ENCODE measurements at regions not wholly inside any gene's neighbourhood (a gene's known extent, or its start where the extent isn't known, plus 50 kb on each side); places are given as distances from the start of the nearest gene placed in this dataset.

DNA sequence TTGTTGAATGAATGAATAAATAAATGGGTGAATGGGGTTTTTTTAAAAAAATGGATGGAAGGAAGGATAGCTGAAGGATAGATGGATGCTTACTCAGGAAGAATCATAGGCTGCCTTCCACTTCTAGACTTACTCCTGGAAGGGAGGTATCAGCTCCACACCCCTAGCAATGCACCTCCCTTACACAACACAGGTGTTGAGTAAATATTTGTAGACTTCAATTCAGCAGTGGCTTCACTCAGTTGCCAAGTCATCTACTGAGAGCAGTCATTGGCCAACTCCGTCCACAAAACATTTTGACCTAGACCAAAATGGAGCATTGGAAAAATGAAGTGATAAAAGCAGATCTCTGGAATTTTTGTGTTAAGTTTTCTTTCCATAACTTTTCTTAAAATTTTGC is 65.5 kb upstream of the ST8SIA2 start:
- Histone ChIP-seq H3K27me3 (ENCODE audit: control insufficient read depth, insufficient read depth, low read length) (no peaks in the 10 kb centered on the region), H3K4me1 (ENCODE audit: control insufficient read depth in 2 of 3, insufficient read depth in 2 of 3, low read depth in 1 of 3, low read length in 3 of 3) (no peaks in the 10 kb centered on the region), H3K9me3 (ENCODE audit: control insufficient read depth in 2 of 3, insufficient read depth in 1 of 3, low read length in 3 of 3) (peaks cover 0 to 7% (median 0%) of the 10 kb centered on the region in 3 donors), H3K27ac (ENCODE audit: low read depth in 2 of 2, low read length in 2 of 2) (no peak overlapping the region), H3K36me3 (ENCODE audit: control insufficient read depth in 2 of 3, insufficient read depth in 3 of 3, low read length in 3 of 3) (no peaks in the 10 kb centered on the region), H3K4me3 (ENCODE audit: low read length in 3 of 3) (no peak overlapping the region), H3K9ac (ENCODE audit: low read length in 3 of 3) (no peak overlapping the region)
- DNase-seq (no peak), FAIRE-seq (no peak)
- TF ChIP-seq, protein P1, sequence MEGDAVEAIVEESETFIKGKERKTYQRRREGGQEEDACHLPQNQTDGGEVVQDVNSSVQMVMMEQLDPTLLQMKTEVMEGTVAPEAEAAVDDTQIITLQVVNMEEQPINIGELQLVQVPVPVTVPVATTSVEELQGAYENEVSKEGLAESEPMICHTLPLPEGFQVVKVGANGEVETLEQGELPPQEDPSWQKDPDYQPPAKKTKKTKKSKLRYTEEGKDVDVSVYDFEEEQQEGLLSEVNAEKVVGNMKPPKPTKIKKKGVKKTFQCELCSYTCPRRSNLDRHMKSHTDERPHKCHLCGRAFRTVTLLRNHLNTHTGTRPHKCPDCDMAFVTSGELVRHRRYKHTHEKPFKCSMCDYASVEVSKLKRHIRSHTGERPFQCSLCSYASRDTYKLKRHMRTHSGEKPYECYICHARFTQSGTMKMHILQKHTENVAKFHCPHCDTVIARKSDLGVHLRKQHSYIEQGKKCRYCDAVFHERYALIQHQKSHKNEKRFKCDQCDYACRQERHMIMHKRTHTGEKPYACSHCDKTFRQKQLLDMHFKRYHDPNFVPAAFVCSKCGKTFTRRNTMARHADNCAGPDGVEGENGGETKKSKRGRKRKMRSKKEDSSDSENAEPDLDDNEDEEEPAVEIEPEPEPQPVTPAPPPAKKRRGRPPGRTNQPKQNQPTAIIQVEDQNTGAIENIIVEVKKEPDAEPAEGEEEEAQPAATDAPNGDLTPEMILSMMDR (IDR thresholded peaks at IDR 0.05; ENCODE audit: borderline replicate concordance, extremely low read depth, insufficient read depth), result no peak
- intact Hi-C loops (cut with DNase I), result no loop called here

DNA sequence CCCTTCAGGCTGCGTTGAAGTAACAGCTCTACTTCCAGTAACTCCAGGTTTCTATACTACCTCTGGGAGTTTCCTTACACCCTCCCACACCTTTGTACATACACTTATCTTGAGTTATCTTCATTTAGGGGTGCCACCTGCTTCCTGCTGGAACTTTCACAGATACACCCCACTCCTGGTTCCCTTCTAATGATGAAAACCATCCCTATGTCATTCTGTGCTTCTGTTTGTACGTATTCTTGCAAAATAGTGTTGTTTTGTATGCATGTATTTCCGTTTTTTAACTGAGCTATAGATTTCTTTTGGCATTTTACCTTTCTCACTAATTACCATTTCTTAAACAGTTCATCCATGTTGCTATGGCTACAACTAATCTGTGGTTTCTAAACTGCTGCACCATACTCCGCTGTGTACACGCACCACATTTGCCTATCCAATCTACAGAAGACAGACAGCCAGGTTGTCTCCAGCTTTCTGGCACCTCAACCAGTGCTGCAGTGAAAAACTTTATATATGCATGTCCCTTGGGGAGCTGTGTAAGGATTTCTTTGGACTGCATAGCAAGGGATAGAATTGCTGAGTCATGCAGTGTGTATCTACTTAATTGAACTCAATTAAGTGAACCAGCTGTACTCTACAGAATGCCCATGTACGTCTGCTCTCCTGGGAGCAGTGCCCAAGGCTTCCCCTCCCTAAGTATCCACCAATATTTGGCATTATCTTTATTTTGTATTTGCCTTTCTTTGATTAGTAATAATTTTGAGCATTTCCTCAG is 61.4 kb upstream of the ST8SIA2 start:
- Histone ChIP-seq H3K27ac (ENCODE audit: low read depth in 2 of 2, low read length in 2 of 2) (no peak overlapping the region), H3K9ac (ENCODE audit: low read length in 3 of 3) (no peak overlapping the region), H3K9me3 (ENCODE audit: control insufficient read depth in 2 of 3, insufficient read depth in 1 of 3, low read length in 3 of 3) (peaks cover 0 to 7% (median 0%) of the 10 kb centered on the region in 3 donors), H3K27me3 (ENCODE audit: control insufficient read depth, insufficient read depth, low read length) (no peaks in the 10 kb centered on the region), H3K4me3 (ENCODE audit: low read length in 3 of 3) (no peak overlapping the region), H3K36me3 (ENCODE audit: control insufficient read depth in 2 of 3, insufficient read depth in 3 of 3, low read length in 3 of 3) (no peaks in the 10 kb centered on the region), H3K4me1 (ENCODE audit: control insufficient read depth in 2 of 3, insufficient read depth in 2 of 3, low read depth in 1 of 3, low read length in 3 of 3) (no peaks in the 10 kb centered on the region)
- TF ChIP-seq, protein P1 (IDR thresholded peaks at IDR 0.05; ENCODE audit: borderline replicate concordance, extremely low read depth, insufficient read depth), result no peak
- FAIRE-seq (no peak), DNase-seq (no peak)
- intact Hi-C loops (cut with DNase I), result no loop called here

DNA sequence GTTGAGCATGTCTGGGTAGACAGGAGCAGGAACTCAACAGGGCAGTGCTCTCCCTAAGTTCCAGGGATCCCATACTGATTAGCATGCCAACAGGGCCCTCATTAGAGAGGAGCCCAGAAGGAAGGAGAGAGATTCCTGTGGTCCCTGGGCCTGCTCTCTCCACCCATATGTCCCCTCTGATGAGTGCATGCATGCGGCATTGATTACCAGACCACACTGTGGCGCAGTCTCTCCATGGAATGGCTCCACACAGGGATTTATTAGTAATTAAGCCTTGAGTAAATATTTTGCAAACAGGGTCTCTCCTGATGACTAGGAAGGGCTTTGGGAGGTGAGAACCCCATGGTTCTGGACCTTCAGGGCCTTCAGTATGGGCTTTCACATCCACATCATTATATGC is 60.0 kb upstream of the ST8SIA2 start:
- DNase-seq (no peak), FAIRE-seq (no peak)
- no peak overlapping the region for H3K9ac ChIP-seq (ENCODE audit: low read length in 3 of 3)
- no peaks in the 10 kb centered on the region for H3K36me3 ChIP-seq (ENCODE audit: control insufficient read depth in 2 of 3, insufficient read depth in 3 of 3, low read length in 3 of 3)
- H3K27ac ChIP-seq (ENCODE audit: low read depth in 2 of 2, low read length in 2 of 2), result no peak overlapping the region
- H3K4me1 ChIP-seq (ENCODE audit: control insufficient read depth in 2 of 3, insufficient read depth in 2 of 3, low read depth in 1 of 3, low read length in 3 of 3), result no peaks in the 10 kb centered on the region
- H3K27me3 ChIP-seq (ENCODE audit: control insufficient read depth, insufficient read depth, low read length), result no peaks in the 10 kb centered on the region
- H3K9me3 ChIP-seq (ENCODE audit: control insufficient read depth in 2 of 3, insufficient read depth in 1 of 3, low read length in 3 of 3), result peaks cover 0 to 7% (median 0%) of the 10 kb centered on the region in 3 donors
- no peak overlapping the region for H3K4me3 ChIP-seq (ENCODE audit: low read length in 3 of 3)
- intact Hi-C loops (cut with DNase I), result no loop called here
- TF ChIP-seq, protein P1 (IDR thresholded peaks at IDR 0.05; ENCODE audit: borderline replicate concordance, extremely low read depth, insufficient read depth), result no peak

All from kidney (tissue), 13 donors.